Vagina (tissue), 2 donors: ENCODE measurements at regions not wholly inside any gene's neighbourhood (a gene's known extent, or its start where the extent isn't known, plus 50 kb on each side); places are given as distances from the start of the nearest gene placed in this dataset.

Experiments used
- POLR2A ChIP-seq, 2 donors: fragments of 450-650 bp; IDR thresholded peaks; one replicate each; pipeline ENCODE4 v1.6.1; 2017; ENCODE audit warnings: antibody characterized with exemption in 2 of 2, mild to moderate bottlenecking in 2 of 2, moderate library complexity in 2 of 2
- POLR2AphosphoS5 ChIP-seq, 2 donors: sonication (generic); formaldehyde crosslinking; IDR thresholded peaks; one replicate each; pipeline ENCODE4 v1.9.0; 2017; ENCODE audit warnings: antibody characterized with exemption in 2 of 2, mild to moderate bottlenecking in 2 of 2, low read depth in 1 of 2; ENCODE audit not compliant: insufficient read depth in 1 of 2
- TF ChIP-seq, protein P1 (sequence below), 3 experiments: fragments of 450-650 bp in 2 of 3; fragments of 200-600 bp in 1 of 3; sonication (generic) in 1 of 3; IDR thresholded peaks; one replicate each; pipeline ENCODE4 v1.5.1; 2017 to 2019; ENCODE audit warnings: antibody characterized with exemption in 3 of 3, mild to moderate bottlenecking in 2 of 3, moderate library complexity in 2 of 3

DNA sequence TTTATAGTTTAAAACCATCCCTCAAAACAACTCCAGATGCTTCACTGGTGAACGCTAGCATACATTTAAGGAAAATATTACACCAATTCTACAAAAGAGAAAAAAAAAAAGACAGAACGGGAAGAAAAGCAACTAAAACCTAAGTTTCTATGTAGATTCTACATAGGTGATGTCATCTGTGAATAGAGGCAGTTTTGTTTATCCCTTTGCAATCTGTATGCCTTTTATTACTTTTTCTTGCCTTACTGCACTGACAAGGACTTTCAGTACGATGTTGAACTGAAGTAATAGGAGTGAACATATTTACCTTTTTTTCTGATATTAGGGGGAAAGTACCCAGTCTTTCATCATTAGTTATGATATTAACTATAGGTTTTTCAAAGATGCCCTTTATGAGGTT, 101.7 kb upstream of the HAO2 start:
- TF ChIP-seq, protein P1, sequence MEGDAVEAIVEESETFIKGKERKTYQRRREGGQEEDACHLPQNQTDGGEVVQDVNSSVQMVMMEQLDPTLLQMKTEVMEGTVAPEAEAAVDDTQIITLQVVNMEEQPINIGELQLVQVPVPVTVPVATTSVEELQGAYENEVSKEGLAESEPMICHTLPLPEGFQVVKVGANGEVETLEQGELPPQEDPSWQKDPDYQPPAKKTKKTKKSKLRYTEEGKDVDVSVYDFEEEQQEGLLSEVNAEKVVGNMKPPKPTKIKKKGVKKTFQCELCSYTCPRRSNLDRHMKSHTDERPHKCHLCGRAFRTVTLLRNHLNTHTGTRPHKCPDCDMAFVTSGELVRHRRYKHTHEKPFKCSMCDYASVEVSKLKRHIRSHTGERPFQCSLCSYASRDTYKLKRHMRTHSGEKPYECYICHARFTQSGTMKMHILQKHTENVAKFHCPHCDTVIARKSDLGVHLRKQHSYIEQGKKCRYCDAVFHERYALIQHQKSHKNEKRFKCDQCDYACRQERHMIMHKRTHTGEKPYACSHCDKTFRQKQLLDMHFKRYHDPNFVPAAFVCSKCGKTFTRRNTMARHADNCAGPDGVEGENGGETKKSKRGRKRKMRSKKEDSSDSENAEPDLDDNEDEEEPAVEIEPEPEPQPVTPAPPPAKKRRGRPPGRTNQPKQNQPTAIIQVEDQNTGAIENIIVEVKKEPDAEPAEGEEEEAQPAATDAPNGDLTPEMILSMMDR (IDR thresholded peaks at IDR 0.05) = no peak
- TF ChIP-seq POLR2A (IDR thresholded peaks at IDR 0.05) (no peak), POLR2AphosphoS5 (IDR thresholded peaks at IDR 0.05; ENCODE audit: insufficient read depth in 1 of 2, low read depth in 1 of 2) (no peak)
